ENCODE measurements at regions not wholly inside any gene's neighbourhood (a gene's known extent, or its start where the extent isn't known, plus 50 kb on each side); places are given as distances from the start of the nearest gene placed in this dataset.
"Not testable (repeated sequence)": the region's sequence is repeated elsewhere in the genome, so short reads cannot be mapped to it uniquely, and the experiment has no call there.

DNA sequence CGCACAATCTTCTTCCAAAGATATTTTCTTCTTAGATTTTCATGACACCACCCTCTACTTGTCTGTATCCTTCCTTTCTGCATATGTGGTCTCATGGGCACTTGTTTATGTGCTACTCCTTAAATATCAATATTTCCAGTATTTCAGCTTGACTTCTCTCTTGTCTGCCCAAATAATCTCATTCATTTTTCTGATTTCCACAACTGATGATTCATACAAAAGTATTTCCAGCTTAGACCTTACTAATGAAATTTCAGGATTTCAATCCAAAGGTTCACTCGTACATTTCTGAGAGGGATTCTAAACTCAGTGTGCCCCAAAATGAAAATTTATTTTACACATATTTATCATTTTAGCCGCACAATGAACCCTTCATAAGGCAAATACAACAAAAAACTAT, 928.9 kb upstream of the C9orf72 start:
- TF ChIP-seq CTCF (IDR thresholded peaks at IDR 0.05; ENCODE audit: borderline replicate concordance, insufficient read depth, low read depth, low read length) = no peak
- no peak overlapping the region for H3K4me3 ChIP-seq (ENCODE audit: low read depth, low read length)

DNA sequence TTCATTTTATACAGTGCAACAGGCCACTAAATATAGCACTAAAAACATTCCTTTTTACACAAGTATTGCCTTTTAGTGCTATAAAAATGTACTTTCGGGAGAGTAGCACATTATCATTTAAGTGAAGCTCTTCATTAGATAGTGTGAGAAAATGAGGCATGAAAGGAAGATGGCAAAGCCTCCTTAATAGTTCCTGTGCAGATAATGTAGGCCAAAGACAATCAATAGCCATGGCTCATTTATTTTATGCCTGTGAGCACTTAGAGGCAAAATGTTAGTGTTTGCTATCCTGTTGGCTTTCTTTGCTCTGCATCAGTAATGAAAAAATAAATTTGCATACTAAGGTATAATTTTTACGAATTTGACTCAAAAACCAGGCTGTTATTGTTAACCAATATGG, 929.5 kb upstream of the C9orf72 start:
- H3K4me3 ChIP-seq (ENCODE audit: low read depth, low read length) = no peak overlapping the region
- no peak for TF ChIP-seq CTCF (IDR thresholded peaks at IDR 0.05; ENCODE audit: borderline replicate concordance, insufficient read depth, low read depth, low read length)

GRCh38 chr9:28503573-28503972, 930.3 kb upstream of the C9orf72 start:
- TF ChIP-seq CTCF (IDR thresholded peaks at IDR 0.05; ENCODE audit: borderline replicate concordance, insufficient read depth, low read depth, low read length) = no peak
- no peak overlapping the region for H3K4me3 ChIP-seq (ENCODE audit: low read depth, low read length)

GRCh38 chr9:28518439-28518838, 945.2 kb upstream of the C9orf72 start:
- TF ChIP-seq CTCF (IDR thresholded peaks at IDR 0.05; ENCODE audit: borderline replicate concordance, insufficient read depth, low read depth, low read length) = no peak
- H3K4me3 ChIP-seq (ENCODE audit: low read depth, low read length) = no peak overlapping the region

GRCh38 chr9:28524309-28524708, 951.0 kb upstream of the C9orf72 start:
- H3K4me3 ChIP-seq (ENCODE audit: low read depth, low read length) = not testable (repeated sequence)

DNA sequence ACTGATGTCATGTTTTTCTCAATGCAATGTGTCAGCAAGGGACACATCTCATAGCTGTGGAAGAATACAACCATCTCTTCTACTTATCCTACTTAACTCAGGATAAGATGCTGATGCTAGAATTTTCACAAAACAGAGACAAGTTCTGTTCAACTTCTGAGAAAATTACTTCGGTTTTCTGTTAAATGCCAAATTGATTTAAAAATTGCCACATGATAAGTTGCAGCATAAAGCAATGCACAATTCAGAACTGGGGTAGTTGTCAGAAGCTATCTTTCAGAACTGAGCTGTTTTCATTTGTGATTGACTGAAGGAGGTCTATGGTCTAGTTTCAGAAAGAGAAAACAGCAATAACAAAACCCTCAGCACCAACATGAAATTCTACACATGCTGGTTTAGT, 954.8 kb upstream of the C9orf72 start:
- TF ChIP-seq CTCF (IDR thresholded peaks at IDR 0.05; ENCODE audit: borderline replicate concordance, insufficient read depth, low read depth, low read length) = no peak
- no peak overlapping the region for H3K4me3 ChIP-seq (ENCODE audit: low read depth, low read length)

- no peak for TF ChIP-seq CTCF (IDR thresholded peaks at IDR 0.05; ENCODE audit: borderline replicate concordance, insufficient read depth, low read depth, low read length)
- H3K4me3 ChIP-seq (ENCODE audit: low read depth, low read length) = no peak overlapping the region
Measured at GRCh38 chr9:28538132-28538531, 964.9 kb upstream of the C9orf72 start.

GRCh38 chr9:28539434-28540070, 966.3 kb upstream of the C9orf72 start:
- no peak overlapping the region for H3K4me3 ChIP-seq (ENCODE audit: low read depth, low read length)
- TF ChIP-seq CTCF (IDR thresholded peaks at IDR 0.05; ENCODE audit: borderline replicate concordance, insufficient read depth, low read depth, low read length) = no peak

Data from GM12875 (cell line).